ENCODE measurements at regions not wholly inside any gene's neighbourhood (a gene's known extent, or its start where the extent isn't known, plus 50 kb on each side); places are given as distances from the start of the nearest gene placed in this dataset.

- H3K79me2 ChIP-seq = no peaks in the 10 kb centered on the region
- no peak for TF ChIP-seq CTCF (IDR thresholded peaks at IDR 0.05)
- no peak overlapping the region for H2AFZ ChIP-seq
- no peak overlapping the region for H3K9ac ChIP-seq
- H3K4me1 ChIP-seq = no peaks in the 10 kb centered on the region
- H3K36me3 ChIP-seq (ENCODE audit: control insufficient read depth, insufficient read depth, low read length) = no peaks in the 10 kb centered on the region
- H3K27ac ChIP-seq = no peak overlapping the region
- no peak overlapping the region for H3K4me2 ChIP-seq (ENCODE audit: low read length)
- no peaks in the 10 kb centered on the region for H3K9me3 ChIP-seq (ENCODE audit: control insufficient read depth, low read length)
- no peak overlapping the region for H3K4me3 ChIP-seq (ENCODE audit: low read depth, low read length)
- H3K27me3 ChIP-seq (ENCODE audit: control insufficient read depth, insufficient read depth, low read length) = no peaks in the 10 kb centered on the region
These were observed 106.8 kb upstream of the PDE10A start for GRCh38 chr6:165769884-165770283.

- H3K79me2 ChIP-seq = no peaks in the 10 kb centered on the region
- no peak overlapping the region for H3K4me2 ChIP-seq (ENCODE audit: low read length)
- no peak overlapping the region for H3K9ac ChIP-seq
- no peak overlapping the region for H2AFZ ChIP-seq
- H3K9me3 ChIP-seq (ENCODE audit: control insufficient read depth, low read length) = no peaks in the 10 kb centered on the region
- TF ChIP-seq CTCF (IDR thresholded peaks at IDR 0.05) = no peak
- H3K4me1 ChIP-seq = no peaks in the 10 kb centered on the region
- no peaks in the 10 kb centered on the region for H3K36me3 ChIP-seq (ENCODE audit: control insufficient read depth, insufficient read depth, low read length)
- H3K27ac ChIP-seq = no peak overlapping the region
- H3K4me3 ChIP-seq (ENCODE audit: low read depth, low read length) = no peak overlapping the region
- H3K27me3 ChIP-seq (ENCODE audit: control insufficient read depth, insufficient read depth, low read length) = no peaks in the 10 kb centered on the region
These were observed 106.4 kb upstream of the PDE10A start for GRCh38 chr6:165769401-165769800.

GRCh38 chr6:165768961-165769360 lies 105.9 kb upstream of the PDE10A start:
- no peak for TF ChIP-seq CTCF (IDR thresholded peaks at IDR 0.05)
- Histone ChIP-seq H3K79me2 (no peaks in the 10 kb centered on the region), H3K9ac (no peak overlapping the region), H3K27ac (no peak overlapping the region), H3K9me3 (ENCODE audit: control insufficient read depth, low read length) (no peaks in the 10 kb centered on the region), H3K27me3 (ENCODE audit: control insufficient read depth, insufficient read depth, low read length) (no peaks in the 10 kb centered on the region), H2AFZ (no peak overlapping the region), H3K4me2 (ENCODE audit: low read length) (no peak overlapping the region), H3K4me1 (no peaks in the 10 kb centered on the region), H3K4me3 (ENCODE audit: low read depth, low read length) (no peak overlapping the region), H3K36me3 (ENCODE audit: control insufficient read depth, insufficient read depth, low read length) (no peaks in the 10 kb centered on the region)

GRCh38 chr6:165767228-165767627 lies 104.2 kb upstream of the PDE10A start:
- Histone ChIP-seq H3K9ac (no peak overlapping the region), H3K79me2 (no peaks in the 10 kb centered on the region), H3K27me3 (ENCODE audit: control insufficient read depth, insufficient read depth, low read length) (no peaks in the 10 kb centered on the region), H3K36me3 (ENCODE audit: control insufficient read depth, insufficient read depth, low read length) (no peaks in the 10 kb centered on the region), H3K4me1 (no peaks in the 10 kb centered on the region), H3K4me2 (ENCODE audit: low read length) (no peak overlapping the region), H3K9me3 (ENCODE audit: control insufficient read depth, low read length) (no peaks in the 10 kb centered on the region), H3K4me3 (ENCODE audit: low read depth, low read length) (no peak overlapping the region), H2AFZ (no peak overlapping the region), H3K27ac (no peak overlapping the region)
- no peak for TF ChIP-seq CTCF (IDR thresholded peaks at IDR 0.05)

GRCh38 chr6:165766457-165766856 lies 103.4 kb upstream of the PDE10A start:
- H3K4me1 ChIP-seq = no peaks in the 10 kb centered on the region
- H3K79me2 ChIP-seq = no peaks in the 10 kb centered on the region
- H3K9ac ChIP-seq = no peak overlapping the region
- H3K36me3 ChIP-seq (ENCODE audit: control insufficient read depth, insufficient read depth, low read length) = no peaks in the 10 kb centered on the region
- TF ChIP-seq CTCF (IDR thresholded peaks at IDR 0.05) = no peak
- H2AFZ ChIP-seq = no peak overlapping the region
- no peaks in the 10 kb centered on the region for H3K9me3 ChIP-seq (ENCODE audit: control insufficient read depth, low read length)
- H3K27me3 ChIP-seq (ENCODE audit: control insufficient read depth, insufficient read depth, low read length) = no peaks in the 10 kb centered on the region
- no peak overlapping the region for H3K4me3 ChIP-seq (ENCODE audit: low read depth, low read length)
- H3K27ac ChIP-seq = no peak overlapping the region
- H3K4me2 ChIP-seq (ENCODE audit: low read length) = no peak overlapping the region
